Coronary artery (tissue), 2 donors: ENCODE measurements at regions not wholly inside any gene's neighbourhood (a gene's known extent, or its start where the extent isn't known, plus 50 kb on each side); places are given as distances from the start of the nearest gene placed in this dataset.

Experiments used
- DNase-seq: peaks from one replicate; pipeline ENCODE4 v3.0.0-alpha.2; 2017; ENCODE audit warnings: low spot score
- H3K27ac ChIP-seq, 2 donors: fragments of 200-600 bp; sonication (generic); one replicate each; pipeline ENCODE4 v1.5.1; 2016 to 2019
- H3K4me3 ChIP-seq: fragments of 200-600 bp; sonication (generic); 2 replicates; pipeline ENCODE4 v1.5.1; 2016; ENCODE audit warnings: mild to moderate bottlenecking, moderate library complexity
- TF ChIP-seq, protein P1 (sequence below): fragments of 200-600 bp; sonication (generic); IDR thresholded peaks from one replicate; pipeline ENCODE4 v1.5.1; 2019; ENCODE audit warnings: antibody characterized with exemption

DNA sequence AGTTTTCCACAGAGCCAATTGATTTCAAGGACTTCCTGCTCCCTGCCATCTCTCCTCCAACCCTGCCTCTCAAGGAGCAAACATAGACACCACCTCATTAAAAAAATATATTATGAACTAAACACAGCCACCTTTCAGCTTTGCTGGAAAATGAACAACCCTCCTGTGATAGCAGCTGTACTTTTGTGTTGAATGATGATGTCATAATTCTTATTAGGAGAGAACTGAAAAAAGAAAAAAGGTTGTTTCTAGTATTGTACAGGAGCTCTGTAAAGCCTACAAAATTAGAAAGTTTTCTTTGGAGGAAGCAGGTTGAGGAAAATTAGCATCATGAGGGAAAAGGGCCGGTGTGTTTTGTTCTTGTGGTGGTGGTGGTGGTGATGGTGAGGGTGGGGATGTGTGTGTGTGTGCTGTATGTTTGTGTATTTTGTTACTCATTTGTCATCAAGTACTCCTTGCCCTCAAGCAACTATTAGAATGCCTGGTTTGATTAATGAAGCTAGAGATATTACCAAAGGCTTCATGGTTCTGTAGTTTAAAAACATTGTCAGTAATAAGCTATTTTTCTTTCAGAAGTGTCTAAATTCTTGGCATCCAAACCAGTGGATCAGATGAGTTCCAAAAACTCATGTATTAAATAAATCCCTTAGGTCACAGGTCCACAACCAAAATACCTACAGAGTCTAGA lies 405.9 kb downstream of the TLE4 start:
- no peak overlapping the region for H3K27ac ChIP-seq
- DNase-seq = no peak
- TF ChIP-seq, protein P1, sequence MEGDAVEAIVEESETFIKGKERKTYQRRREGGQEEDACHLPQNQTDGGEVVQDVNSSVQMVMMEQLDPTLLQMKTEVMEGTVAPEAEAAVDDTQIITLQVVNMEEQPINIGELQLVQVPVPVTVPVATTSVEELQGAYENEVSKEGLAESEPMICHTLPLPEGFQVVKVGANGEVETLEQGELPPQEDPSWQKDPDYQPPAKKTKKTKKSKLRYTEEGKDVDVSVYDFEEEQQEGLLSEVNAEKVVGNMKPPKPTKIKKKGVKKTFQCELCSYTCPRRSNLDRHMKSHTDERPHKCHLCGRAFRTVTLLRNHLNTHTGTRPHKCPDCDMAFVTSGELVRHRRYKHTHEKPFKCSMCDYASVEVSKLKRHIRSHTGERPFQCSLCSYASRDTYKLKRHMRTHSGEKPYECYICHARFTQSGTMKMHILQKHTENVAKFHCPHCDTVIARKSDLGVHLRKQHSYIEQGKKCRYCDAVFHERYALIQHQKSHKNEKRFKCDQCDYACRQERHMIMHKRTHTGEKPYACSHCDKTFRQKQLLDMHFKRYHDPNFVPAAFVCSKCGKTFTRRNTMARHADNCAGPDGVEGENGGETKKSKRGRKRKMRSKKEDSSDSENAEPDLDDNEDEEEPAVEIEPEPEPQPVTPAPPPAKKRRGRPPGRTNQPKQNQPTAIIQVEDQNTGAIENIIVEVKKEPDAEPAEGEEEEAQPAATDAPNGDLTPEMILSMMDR = no peak
- H3K4me3 ChIP-seq = no peak overlapping the region

DNA sequence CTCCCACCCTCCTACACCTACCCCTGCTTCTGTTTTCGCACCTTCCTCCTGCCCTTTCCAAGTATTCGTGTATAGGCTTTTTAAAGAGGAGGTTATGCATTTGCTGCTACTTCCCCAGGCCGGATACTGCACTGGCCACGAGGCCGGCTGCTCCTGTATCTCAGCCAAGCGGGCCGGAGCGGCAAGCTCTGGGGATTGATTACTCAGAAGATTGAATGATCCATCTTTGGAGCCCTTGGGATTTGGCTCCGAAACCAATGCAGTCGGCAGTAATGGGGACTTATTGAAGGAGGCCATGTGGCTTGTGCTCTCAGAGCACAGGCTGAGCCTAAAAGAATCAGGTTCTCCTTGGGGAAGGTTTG lies 405.3 kb downstream of the TLE4 start:
- no peak overlapping the region for H3K4me3 ChIP-seq
- DNase-seq = no peak
- H3K27ac ChIP-seq = no peak overlapping the region
- TF ChIP-seq, protein P1 = no peak

- no peak for DNase-seq
- TF ChIP-seq, protein P1 = no peak
- H3K27ac ChIP-seq = no peak overlapping the region
- H3K4me3 ChIP-seq = no peak overlapping the region
These were observed 404.7 kb downstream of the TLE4 start for GRCh38 chr9:79976257-79977073.

DNA sequence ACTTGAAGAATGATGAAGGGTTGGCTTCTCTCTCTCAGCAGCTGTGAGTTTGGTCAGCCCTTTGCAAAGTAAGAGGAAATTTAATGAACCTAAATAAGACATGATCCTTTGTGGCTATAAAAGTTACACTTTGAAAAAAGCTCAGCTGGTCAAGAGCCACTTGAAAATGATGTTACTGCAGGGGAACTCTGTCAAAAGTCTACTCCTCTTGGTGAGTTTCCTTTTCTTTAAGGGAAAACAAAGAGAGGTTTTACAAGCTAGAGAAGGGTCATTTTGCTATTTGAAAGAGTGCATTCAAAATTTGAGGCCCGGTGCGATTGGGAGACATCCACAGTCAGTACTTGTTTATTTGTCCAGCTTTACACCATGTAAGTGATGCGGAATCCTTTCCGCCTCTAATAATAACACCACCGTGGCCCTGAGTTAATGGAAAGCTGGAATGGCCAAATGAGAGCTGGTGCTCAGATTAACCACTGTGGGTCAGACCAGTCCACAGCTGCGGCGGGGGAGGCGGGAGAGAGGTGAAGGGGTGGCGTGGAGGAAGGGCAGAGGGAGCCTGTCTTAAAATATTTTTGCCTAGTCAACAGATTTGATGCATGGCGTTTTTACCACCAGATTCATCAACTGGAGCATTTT lies 404.0 kb downstream of the TLE4 start:
- DNase-seq = no peak
- Histone ChIP-seq H3K4me3 (no peak overlapping the region), H3K27ac (no peak overlapping the region)
- TF ChIP-seq, protein P1 = no peak

DNA sequence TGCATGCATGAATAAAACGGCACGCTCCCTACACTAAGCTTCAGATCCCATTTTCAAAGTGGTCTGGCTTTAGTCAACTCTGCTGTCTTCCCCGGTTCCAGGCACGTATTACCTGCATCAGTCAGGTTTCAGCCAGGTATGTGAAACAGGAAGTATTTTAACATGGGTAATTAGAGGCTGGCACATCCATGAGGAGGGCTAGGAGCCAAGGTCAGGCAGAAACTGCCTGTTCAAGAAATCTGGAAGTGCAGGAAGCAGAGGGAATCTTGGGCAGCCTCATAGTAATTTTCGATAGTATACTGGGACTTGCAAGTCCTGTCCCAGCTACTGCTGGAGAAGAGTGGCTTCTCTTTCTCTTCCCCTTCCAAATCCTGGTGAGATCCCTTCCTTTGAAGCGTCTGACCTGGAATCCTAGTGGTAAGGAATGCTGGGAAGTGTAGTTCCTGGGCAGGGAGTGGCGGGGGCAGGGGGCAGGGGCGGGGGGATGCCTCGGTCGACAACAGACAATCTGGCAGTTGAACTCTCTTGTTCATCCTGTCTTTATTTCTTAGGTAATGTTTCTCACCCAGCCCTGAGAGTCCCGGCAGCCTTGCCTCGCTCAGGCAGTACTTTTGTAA lies 403.1 kb downstream of the TLE4 start:
- H3K4me3 ChIP-seq = no peak overlapping the region
- DNase-seq = no peak
- H3K27ac ChIP-seq = no peak overlapping the region
- TF ChIP-seq, protein P1 = no peak

DNA sequence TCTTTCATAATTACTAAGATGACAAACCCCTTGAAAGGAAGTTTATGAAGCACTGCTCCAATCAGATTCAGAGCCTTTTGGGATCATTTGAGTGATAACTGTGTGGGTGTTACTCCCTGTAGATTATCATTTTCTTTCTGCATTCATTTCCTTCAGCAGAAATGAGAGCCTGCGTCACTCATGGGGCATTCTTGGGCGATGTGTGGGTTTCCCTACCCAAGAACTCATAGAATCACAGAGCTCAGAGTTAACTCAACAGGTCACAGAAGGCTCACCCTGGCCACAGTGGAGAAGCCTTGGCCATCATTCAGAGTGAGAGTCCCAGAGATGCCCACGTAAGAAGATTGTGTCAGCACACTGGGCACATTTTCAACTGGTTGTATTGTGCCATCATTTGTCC lies 401.9 kb downstream of the TLE4 start:
- H3K27ac ChIP-seq = no peak overlapping the region
- TF ChIP-seq, protein P1 = no peak
- DNase-seq = no peak
- H3K4me3 ChIP-seq = no peak overlapping the region
